GM13977 (cell line): ENCODE measurements at regions not wholly inside any gene's neighbourhood (a gene's known extent, or its start where the extent isn't known, plus 50 kb on each side); places are given as distances from the start of the nearest gene placed in this dataset.
"Not testable (repeated sequence)": the region's sequence is repeated elsewhere in the genome, so short reads cannot be mapped to it uniquely, and the experiment has no call there.

Experiments
- DNase-seq: peaks from one replicate; pipeline ENCODE4 v3.0.0; 2012; ENCODE audit warnings: low spot score
- CTCF ChIP-seq: IDR thresholded peaks from 2 replicates; pipeline ENCODE4 v1.5.1; 2012; ENCODE audit warnings: mild to moderate bottlenecking, control low read depth; ENCODE audit not compliant: insufficient read depth; ENCODE audit errors: extremely low read depth, missing control alignments
- in situ Hi-C: fragments of 300-500 bp; cut with MboI; formaldehyde crosslinking; loops from one replicate; pipeline ENCODE4 v1.12.0; 2022; ENCODE audit warnings: low sequenced_read_pairs, low pct_unique_long_range_greater_than_20kb, mixed read lengths, inconsistent platforms; ENCODE audit not compliant: unreplicated experiment

- TF ChIP-seq CTCF = no peak
- no peak for DNase-seq
- in situ Hi-C loops = no loop called here
Observed at GRCh38 chr5:67730917-67731474, 484.6 kb upstream of the PIK3R1 start.

- in situ Hi-C loops = no loop called here
- TF ChIP-seq CTCF = no peak
- DNase-seq = no peak
Observed at GRCh38 chr5:67728326-67728890, 487.1 kb upstream of the PIK3R1 start.

GRCh38 chr5:67725604-67726003, 490.0 kb upstream of the PIK3R1 start:
- TF ChIP-seq CTCF = no peak
- DNase-seq = no peak
- in situ Hi-C loops = no loop called here

- DNase-seq = no peak
- TF ChIP-seq CTCF = no peak
- in situ Hi-C loops = no loop called here
Observed at GRCh38 chr5:67724412-67725135, 491.0 kb upstream of the PIK3R1 start.

- no peak for TF ChIP-seq CTCF
- DNase-seq = no peak
- in situ Hi-C loops = no loop called here
Observed at GRCh38 chr5:67723873-67724272, 491.7 kb upstream of the PIK3R1 start.

GRCh38 chr5:67722582-67722981, 493.0 kb upstream of the PIK3R1 start:
- in situ Hi-C loops, DNase-seq: not testable (repeated sequence)

- no peak for TF ChIP-seq CTCF
- DNase-seq = no peak
- in situ Hi-C loops = no loop called here
Observed at GRCh38 chr5:67720162-67720772, 495.3 kb upstream of the PIK3R1 start.
